NCI-H82 treated with DMSO at 0.1 percent for 48 hours (cell line): ENCODE measurements at regions not wholly inside any gene's neighbourhood (a gene's known extent, or its start where the extent isn't known, plus 50 kb on each side); places are given as distances from the start of the nearest gene placed in this dataset.
A peak's percentile ranks its signal among the peaks of the same experiment; 100 is the strongest.
"Not testable (repeated sequence)": the region's sequence is repeated elsewhere in the genome, so short reads cannot be mapped to it uniquely, and the experiment has no call there.

Experiments
- DNase-seq: peaks from one replicate; lab custom pipeline; 2025; ENCODE audit not compliant: unreplicated experiment; lab: John Stamatoyannopoulos, UW

DNA sequence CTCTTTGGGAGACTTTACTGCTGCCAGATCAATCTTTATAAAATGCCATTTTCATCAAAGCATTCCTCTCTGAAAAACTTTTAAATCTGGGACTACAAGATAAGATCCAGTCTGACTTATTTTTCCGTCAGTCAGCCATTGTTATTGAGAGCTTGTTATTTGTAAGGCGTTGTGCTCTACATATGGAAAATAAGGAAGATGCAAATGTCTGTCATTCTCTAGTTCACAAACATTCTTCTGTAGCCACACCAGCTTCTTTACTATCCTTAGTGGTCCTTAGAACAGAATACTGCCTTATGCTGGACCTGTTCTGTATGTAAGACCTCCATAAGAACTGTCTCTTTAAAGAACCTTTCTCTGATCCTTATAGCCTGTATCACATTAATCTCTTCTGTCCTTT is 120.3 kb upstream of the NBPF19 start:
- not testable (repeated sequence) for DNase-seq

DNA sequence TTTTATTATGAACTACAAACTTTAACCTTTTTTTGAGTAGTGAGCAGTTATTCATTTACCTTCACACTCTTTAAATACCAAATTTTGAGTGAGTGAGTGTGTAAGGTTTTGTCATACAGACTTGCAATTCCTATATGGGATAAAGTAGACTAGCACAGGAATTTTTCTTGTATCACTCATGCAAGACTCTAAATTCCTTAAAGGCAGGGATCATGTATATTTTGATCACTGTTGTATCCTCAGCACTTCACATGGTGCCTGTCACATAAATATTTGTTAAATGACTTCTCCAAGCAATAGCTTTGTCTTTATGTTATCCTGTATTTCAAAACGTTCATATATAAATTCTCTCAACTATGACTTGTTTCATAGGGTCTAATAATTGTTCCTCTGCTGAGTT is 119.1 kb upstream of the NBPF19 start:
- DNase-seq, result not testable (repeated sequence)

DNA sequence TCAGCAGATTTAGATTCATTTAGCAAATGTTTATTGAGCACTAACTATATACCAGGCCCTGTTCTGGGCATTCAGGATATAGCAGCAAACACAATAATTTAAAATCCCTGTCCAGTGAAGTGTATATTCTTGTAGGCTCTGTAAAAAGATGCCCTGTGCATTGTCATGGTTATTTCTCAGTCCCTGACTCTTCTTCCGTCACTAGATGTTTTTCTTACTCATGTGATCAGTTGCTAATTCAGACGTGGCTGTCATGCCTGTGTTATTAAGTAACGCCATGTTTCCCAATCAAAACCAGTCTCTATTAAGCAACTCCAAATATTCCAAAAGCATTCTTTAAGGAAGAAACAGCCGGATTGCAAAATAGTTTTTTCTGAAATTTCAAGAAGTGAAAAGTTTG is 118.7 kb upstream of the NBPF19 start:
- not testable (repeated sequence) for DNase-seq

DNA sequence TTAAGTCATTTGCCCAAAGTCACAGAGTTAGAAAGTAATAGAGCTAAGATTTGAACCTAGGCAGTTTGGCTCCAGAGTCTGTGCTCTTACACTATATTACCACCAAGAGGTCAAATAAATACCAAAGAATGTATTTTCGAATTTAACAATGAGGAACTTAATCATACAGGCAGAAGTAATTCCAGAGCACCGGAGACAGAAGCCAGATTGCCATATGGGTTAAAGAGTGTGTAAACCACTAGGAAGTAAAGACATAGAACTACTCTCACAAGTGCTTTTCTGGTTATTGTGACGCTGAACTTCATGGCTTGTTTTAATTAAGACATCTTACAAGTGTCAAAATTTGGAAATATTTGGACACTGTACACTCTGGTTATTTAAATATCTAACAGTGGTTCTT is 114.5 kb upstream of the NBPF19 start:
- DNase-seq, result not testable (repeated sequence)

DNA sequence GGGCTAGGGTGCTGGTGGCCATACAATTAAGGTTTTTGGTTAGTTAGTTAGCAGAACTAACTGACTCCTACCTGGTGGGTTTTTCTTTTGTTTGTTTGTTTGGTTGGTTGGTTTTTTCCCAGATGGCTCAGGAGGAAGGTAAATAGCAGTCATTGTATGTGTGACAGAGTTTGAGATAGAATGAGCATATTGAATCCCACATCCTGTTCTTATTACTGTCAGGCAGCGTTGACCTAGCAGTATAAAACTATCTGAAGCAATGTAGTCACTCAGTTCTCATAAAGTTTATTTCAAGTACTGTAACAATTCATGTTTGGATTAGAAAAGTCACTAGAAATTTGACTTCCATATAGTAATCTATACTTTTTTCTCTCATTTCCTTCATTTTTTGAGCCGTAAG is 113.5 kb upstream of the NBPF19 start:
- not testable (repeated sequence) for DNase-seq

DNA sequence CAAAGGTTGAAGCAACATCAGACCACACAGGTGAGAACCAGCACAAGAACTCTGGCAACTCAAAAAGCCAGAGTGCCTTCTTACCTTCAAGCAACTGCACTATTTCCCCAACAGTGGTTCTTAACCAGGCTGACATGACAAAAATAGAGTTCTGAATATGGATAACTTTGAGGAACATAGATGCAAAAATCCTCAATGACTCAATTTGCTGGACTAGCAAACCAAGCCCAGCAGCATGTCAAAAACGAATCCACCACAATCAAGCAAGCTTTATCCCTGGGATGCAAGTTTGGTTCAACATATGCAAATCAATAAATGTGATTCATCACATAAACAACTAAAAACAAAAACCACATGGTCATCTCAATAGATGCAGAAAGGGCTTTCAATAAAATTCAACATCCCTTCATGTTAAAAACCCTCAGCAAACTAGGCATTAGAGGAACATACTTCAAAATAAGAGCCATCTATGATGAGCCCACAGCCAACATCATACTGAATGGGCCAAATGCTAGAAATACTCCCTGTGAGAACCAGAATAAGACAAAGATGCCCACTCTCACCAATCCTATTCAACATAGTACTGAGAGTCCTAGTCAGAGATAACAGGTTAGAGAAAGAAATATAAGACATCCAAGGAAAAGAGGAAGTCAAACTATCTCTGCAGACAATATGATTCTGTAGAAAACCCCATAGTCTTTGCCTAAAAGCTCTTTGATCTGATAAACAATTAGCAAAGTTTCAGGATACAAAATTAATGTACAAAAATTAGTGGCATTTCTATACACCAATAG is 110.5 kb upstream of the NBPF19 start:
- DNase-seq, result not testable (repeated sequence)

DNA sequence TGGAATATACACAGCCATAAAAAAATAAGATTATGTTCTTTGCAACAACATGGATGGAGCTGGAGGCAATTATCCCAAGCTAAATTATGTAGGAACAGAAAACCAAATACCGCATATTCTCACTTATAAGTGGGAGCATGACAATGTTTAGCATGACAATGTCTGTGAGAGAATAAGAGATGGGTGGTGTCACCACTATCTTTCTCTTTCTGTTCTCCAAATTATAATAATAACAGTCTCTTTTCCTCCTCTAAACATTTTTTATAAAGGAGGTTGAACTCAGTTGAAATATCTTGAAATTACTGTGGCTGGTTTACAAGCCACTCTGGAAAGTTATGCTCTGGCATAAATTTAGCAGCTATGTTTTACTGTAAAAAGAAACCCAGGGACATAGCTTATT is 108.4 kb upstream of the NBPF19 start:
- DNase-seq, result not testable (repeated sequence)

DNA sequence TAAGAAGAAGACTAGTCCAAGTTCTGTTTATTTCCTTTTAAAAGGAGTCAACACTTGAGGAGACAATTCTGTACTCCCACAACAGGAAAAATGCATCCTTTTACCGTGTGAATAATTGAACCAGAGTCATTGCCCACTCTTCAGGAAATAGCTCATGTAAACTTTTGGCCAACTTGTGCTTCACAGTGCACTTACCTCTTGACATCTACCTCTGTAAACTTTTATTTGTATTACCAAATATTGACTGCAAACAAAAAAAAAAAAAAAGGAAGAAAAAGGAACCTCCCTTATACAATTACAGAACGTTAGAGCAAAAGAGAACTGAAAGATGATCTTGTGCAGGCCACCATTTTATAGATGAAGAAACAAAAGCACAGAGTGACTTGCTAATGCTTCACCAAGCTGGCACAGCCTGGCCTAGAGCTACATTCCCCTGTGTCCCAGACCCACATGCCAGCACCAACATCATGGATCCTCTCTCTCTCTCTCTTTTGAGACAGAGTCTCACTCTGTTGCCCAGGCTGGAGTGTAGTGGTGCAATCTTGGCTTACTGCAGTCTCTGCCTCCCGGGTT is 107.3 kb upstream of the NBPF19 start:
- DNase-seq, result not testable (repeated sequence)

DNA sequence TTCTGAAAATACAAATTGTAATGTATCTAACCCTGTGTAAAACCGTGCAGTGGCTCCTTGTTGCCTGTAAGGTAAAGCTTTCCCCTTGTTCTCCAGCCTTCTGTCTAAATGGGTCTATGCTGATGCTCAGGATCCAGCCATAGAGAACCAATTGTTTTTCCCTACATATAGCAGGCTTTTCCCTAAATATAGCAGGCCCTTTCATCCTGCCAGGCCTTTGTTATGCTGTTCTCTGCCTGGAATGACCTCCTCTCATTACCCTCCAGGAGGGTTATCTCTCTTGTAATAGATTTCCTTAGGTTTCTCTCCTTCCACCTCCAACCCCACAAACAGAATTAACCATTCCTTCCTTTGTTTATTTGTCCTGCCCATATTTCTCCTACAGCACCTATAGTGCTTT is 106.5 kb upstream of the NBPF19 start:
- DNase-seq, result not testable (repeated sequence)

DNA sequence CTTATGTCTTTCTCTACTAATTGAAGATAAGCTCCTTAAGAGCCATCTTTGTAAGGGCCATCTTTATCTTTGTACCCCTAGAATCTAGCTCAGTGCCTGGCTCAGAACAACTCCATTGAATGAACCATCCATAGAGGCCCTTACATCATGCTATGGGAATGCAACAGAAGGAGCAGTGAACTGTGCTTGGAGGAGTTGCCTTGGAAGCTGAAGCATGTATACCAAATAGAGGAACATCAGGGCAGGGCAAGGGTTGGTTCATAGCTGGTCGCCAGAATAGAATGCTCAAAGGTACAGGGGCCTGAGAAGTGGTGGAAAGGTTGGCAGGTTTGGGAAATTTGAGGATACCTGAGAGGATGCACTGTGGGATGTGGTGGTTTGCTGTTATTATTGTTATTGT is 105.8 kb upstream of the NBPF19 start:
- not testable (repeated sequence) for DNase-seq

DNA sequence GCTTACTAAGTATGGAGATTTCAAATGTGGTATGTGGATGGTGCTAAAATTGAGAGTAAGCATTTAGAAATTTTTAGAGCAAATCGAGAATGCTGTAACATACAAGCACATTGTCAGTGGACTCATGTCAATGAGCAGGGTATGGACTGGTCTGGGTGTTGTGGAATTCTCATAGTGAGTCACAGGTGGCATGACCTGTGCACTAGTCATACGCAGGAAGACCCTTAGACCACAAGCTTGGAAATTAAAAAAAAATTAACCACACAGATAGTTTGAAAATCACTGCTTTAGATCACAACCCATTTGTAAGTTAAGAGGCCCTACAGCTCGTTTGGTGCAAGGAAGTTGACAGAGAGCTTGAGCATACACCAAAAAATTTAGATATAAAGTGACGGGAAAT is 102.9 kb upstream of the NBPF19 start:
- not testable (repeated sequence) for DNase-seq

DNA sequence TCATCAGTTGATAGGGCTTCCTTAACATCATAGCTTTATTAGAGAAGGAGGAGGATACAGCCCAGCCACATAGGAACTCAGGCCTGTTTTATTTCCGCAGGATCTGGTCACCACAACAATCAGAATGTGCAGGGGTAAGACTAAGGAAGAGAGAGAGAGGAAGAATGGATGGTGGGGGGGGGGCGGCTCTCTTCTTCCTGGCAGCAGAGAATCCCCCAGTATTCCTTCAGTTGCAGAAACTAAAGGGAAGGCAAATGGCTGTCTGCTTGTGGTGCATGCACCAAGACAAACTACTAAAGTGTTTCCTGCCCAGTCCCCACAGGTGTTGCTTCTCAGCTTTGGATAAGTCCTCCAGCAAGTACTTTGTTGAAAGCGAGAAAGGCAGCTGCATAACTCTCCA is 96.4 kb upstream of the NBPF19 start:
- DNase-seq, result not testable (repeated sequence)

DNA sequence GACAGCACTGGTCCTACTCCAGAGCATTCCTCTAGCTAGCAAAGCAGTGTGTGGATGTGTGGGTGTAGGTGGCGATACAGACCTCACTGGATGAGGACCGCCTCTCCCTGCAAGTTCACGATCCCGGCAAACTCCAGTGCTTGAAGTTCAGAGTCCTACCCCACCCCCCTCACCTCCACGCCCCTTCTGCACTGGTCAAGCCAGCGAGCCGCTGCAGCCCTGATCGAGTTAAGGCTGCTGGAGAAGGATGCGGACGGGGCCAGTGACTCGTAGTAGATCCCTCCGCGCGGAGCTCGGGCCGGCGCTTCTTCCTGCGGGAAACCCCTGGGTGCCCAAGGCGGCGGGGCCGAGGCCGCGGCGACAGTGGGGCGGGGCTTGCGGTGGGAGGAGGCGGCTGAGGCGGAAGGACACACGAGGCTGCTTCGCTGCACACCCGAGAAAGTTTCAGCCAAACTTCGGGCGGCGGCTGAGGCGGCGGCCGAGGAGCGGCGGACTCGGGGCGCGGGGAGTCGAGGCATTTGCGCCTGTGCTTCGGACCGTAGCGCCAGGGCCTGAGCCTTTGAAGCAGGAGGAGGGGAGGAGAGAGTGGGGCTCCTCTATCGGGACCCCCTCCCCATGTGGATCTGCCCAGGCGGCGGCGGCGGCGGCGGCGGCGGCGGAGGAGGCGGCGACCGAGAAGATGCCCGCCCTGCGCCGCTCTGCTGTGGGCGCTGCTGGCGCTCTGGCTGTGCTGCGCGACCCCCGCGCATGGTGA is 84.5 kb upstream of the NBPF19 start:
- DNase-seq, result peak; percentile 58

DNA sequence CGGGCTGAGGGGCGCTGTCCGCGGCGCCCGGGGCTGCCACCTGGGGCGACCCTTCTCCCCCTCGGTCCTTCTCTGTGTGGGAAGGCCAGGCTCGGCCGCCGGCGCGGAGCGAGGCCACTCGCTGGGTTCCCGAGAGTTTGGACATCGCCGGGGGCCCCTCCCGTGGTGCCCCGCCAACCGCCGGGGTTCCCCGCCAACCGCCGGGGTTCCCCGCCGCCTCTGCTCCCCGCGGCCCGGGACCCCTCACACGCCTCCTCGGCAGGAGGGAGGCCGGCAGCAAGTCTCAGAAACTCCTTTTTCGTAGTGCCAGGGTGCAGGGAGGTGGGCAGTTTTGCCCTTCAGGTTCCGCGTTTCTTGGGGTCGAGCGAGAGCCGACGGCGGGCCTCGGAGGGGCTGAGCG is 83.9 kb upstream of the NBPF19 start:
- not testable (repeated sequence) for DNase-seq

DNA sequence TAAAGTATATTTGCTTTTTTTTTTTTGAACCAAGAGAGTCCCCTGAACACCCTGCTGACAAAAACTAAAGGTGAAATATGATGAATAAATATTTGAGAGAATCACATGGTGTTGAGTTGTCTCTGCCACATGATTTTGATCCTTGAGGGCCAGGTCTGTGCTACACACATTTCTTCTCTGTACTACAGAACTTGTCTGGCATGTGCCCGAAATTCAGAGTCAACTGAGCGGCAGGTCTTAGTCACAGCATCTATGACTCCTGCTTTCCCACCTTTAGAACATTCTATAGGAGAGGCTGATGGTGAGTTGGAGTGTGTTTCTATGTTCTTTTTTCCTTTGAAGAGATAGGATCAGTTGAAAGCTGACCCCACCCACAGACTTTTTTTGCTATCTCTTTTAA is 79.0 kb upstream of the NBPF19 start:
- not testable (repeated sequence) for DNase-seq

DNA sequence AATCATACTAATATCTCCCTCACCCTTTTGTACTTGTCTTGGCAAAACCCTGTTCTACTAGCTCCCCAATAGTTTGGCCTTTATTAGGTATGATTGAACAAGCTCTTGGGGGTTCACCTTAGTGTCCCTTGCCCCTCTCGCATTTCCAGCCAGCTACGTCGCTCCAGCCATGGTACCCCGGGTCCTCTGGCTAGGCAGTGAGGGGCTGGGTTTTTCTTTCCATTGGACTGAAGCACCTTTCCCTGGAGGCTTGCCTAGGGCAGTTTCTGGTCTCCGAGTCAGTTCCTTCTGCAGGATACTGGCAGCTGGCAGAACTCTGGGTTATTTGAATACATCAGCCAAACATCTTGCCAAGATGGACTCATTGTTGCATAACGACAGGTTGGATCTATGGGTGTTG is 76.3 kb upstream of the NBPF19 start:
- DNase-seq, result not testable (repeated sequence)

DNA sequence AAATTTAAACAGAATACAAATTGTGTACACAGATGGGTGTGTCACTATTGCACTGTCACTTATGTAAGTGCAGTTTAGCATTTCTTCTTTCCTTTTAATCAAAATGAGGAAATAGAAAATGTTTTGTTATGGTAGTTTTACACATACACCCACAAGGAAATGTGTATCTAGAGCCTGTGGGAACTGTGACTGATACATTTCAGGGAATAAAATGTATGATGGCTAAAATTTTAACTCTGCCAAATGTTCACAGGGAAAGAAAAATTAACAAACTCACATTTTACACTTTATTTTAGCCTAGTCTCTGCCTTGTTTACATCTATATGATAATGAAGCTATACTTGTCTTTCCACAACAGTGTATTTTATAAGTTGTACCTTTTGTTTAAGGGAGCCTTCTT is 66.4 kb upstream of the NBPF19 start:
- DNase-seq, result not testable (repeated sequence)

DNA sequence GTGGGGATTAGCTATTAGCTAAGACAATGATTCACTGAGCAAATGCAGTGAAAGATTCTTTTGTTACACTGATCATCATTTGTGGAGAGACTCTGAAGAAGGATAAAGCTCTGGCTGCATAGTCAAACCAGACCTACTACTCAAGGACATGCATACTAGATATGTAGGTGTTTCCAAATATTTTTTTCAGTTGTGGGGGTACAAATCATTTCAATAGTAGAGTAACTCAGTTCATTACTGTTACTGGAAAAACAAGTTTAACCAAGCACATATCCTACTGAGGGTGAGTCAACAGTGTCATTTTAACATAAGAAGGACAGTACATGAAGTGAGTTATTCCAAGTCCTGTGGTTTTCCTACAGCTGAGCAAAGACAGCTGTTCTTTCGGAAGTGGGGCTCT is 59.5 kb upstream of the NBPF19 start:
- not testable (repeated sequence) for DNase-seq

DNA sequence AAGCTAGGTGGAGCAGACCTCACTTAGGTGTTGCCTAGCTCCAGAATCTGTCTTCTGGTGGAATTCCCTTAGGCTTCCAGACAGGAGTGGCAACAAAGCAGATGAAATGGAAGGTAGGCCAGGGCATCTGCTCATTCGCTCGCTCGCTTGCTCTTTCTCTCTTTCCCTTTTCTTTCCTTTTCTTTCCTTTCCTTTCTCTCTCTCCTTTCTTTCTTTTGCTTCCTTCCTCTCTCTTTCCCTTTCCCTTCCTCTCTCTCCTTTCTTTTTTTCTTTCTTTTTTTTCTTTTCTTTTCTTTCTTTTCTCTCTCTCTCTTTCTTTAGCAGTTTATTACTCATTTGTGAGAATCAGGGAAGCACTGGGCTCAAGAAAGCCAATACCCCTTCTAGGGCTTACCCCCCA is 56.1 kb upstream of the NBPF19 start:
- DNase-seq, result not testable (repeated sequence)

DNA sequence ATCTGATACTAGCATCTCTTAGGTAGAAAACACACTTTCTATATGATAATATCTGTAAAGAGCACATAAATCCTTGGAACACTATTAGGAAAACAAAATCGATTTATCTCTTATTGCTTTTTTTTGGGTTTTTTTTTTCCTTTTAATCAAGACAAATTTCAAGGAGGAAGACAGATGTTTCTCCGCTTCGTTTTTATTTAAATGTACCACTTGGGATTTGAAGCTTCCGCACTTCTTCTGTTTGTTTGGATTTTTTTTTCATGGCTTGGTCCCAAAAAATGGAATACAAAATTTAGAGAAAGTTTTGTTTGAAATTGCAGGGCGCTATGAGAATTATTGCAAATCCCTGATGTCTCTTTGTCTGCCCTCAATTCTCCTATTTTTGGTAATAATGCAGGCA is 51.7 kb upstream of the NBPF19 start:
- DNase-seq, result not testable (repeated sequence)
